CD4-positive, alpha-beta T cell treated with Interleukin-15 for 1 hour (primary cell): ENCODE measurements at regions not wholly inside any gene's neighbourhood (a gene's known extent, or its start where the extent isn't known, plus 50 kb on each side); places are given as distances from the start of the nearest gene placed in this dataset.

Experiments
- DNase-seq: peaks from one replicate; pipeline ENCODE4 v3.0.0-alpha.2; 2020

GRCh38 chr15:69973880-69974279 lies 123.8 kb downstream of the TLE3 start:
- no peak for DNase-seq

DNA sequence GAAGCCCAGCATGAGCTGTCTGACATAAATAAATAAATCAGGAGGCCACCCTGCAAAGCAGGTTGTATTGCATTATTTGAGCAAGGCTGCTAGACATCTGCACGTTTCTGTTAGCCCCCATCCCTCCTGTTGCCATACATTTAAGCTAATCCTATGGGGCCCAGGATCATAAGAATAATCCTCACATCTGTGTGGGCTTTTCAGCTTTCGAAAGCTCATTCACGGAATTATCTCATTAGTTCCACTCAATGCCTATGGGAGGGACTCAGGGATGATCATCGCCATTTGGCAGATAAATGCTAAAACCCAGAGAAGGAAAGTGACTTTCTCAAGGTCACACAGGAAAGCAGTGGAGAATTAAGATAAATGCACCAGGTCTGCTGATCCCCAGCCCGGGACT lies 123.4 kb downstream of the TLE3 start:
- no peak for DNase-seq

GRCh38 chr15:69976366-69976994 lies 121.2 kb downstream of the TLE3 start:
- DNase-seq = no peak

DNA sequence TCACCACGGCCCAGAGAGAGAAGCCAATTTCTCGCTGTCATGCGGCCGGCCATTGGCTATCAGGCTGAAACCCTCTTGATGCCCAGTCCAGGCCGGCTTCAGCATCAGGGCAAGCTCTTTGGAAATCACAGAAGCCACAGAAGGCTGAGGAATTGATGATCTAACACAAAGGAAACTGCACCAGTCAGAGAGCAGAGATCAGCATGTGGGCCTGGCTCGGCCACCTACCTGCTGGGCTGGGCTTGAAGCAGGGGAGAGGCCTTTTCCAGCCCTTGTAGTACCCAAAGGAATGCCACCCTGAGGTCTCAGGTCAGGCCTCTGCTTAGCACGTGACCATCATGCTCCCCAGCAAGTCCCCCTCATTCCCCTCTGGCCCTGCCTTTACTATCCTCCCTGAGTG lies 119.1 kb downstream of the TLE3 start:
- DNase-seq = no peak

GRCh38 chr15:69979262-69979661 lies 118.5 kb downstream of the TLE3 start:
- DNase-seq = no peak

GRCh38 chr15:69979783-69980182 lies 117.9 kb downstream of the TLE3 start:
- peak; percentile 75 for DNase-seq

DNA sequence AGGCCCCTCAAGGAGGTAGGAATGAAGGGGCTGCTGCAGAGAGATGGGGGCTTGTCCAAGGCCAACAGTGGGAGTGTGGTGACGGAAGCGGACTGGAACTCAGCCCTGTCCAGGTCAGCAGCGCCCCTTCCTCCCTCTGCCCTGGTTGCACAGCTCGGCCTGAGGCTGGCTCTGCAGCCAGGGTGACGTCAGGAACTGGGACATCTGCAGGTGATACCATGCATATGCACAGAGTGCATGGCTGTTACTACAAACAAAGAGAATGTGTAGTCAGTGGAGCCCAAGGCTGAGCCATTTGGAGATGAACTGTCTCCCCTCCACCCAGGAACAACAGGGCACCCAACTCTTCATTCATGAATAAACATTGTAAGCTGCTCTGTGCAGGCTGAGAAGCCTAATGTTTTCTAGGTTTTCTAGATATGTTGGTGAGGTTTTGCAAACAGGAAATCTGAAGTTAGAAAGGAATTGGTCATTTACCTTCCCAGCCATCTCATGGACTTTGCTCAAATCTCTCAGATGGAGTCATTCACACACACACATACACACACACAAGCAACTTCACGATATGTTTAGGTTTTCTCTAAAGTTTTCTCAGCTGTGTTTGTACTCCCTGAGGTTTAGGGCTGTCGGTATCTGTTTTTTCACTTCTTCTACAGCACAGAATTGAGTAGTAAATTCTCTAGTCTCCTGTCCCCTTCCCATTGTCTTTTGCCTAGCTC lies 117.2 kb downstream of the TLE3 start:
- no peak for DNase-seq

GRCh38 chr15:69982037-69982436 lies 115.7 kb downstream of the TLE3 start:
- DNase-seq = no peak

GRCh38 chr15:69983696-69984265 lies 113.9 kb downstream of the TLE3 start:
- DNase-seq = no peak

DNA sequence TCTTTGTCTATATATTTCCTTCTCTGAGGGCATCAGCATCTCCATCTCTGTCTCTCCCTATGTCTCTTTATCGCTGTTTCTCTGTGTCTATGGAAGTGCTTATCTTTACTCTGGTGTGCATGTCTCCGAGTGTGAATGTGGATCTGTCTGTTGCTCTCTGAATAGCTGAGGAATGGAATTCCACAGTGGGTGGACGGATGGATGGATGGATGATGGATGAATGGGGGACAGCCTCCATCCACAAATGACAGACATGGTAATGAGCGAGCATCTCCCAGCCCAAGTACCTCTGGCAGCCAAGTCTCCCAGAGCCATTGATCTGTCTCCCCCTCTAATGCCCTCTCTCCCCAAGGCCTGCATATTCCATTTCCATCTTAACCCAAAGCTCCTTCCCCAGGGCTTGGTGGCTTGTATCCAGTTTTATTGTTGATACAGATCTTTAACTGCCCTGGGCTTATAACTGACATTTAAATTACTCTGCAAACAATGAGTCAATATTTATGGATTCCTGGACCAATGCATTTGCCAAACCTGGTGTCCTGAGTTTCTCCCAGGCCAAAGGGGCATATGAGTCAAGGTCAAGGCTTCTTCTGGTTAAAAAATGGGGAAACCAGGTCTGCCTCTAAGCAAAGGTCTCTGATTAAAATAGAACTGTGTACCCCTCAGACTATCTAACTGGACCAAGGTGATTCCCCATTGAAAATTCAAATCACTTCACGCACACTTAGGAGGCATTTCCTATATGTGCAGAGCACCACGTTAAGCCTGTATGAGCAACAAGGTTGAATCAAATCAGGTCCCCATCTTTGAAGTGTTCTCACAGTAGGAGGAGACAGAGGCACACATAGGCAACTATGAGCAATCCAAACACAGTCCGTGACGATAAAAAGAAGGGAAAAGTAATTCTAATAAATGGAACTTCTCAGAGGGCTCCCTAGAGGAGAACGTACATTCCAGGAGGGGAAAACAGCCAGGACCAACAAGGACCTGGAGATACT lies 109.9 kb downstream of the TLE3 start:
- no peak for DNase-seq

DNA sequence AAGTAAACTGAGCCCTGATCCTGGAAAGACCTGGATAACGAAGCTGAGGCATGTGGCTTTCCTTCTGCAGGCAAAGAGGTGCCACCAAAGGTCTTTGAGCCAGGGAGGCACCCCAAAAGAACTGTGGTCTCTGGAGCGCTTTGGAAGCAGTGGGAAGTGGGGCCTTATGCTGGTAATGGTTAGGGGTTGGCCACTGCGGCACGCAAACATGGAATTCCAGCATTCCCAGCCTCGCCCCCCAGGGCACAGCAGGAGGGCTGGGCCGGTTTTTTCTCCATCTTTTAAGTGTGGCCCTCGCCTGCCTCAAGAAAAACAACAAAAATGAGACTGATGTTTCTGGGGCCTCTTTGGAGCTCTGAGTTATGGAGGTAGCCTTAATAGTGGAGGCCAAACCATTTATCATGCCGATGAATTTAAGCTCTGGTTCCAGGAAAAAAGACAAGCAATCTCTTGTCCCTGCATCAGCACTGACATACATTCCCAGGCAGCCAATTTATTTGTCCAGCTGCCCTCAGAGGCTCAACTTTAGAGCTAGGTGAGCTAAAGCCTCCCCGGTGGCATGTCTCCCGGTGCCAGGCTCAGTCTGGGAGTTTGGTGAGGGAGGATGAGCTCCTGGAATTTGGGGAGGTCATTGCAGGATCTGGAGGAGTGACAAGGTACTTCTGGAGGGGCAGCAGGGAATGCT lies 109.0 kb downstream of the TLE3 start:
- DNase-seq = no peak

- no peak for DNase-seq
Observed at GRCh38 chr15:69990566-69991421, 106.9 kb downstream of the TLE3 start.

DNA sequence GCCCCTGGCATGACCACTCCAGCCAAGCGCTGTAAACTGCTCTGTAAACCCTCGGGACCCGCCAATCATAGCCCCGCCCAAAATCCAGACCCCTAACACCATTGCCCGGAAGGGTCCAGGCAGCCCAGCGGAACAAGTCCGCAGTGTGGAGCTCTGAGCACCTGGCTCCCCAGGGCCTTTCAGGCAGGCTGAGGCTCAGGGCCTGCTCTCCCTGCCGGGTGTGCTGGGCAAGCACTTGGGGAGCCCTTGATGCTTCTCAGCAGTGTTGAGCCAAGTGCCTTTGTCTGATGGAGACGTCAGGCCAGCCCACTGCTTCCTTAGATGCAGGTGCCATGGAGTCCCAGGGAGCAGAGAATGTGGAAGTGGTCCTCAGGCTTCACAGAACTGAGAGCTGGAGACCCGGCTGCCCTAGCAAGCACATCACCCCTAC lies 106.2 kb downstream of the TLE3 start:
- no peak for DNase-seq

- no peak for DNase-seq
Observed at GRCh38 chr15:69992348-69992747, 105.4 kb downstream of the TLE3 start.

GRCh38 chr15:69994429-69995205 lies 103.1 kb downstream of the TLE3 start:
- peak; percentile 32 for DNase-seq

DNA sequence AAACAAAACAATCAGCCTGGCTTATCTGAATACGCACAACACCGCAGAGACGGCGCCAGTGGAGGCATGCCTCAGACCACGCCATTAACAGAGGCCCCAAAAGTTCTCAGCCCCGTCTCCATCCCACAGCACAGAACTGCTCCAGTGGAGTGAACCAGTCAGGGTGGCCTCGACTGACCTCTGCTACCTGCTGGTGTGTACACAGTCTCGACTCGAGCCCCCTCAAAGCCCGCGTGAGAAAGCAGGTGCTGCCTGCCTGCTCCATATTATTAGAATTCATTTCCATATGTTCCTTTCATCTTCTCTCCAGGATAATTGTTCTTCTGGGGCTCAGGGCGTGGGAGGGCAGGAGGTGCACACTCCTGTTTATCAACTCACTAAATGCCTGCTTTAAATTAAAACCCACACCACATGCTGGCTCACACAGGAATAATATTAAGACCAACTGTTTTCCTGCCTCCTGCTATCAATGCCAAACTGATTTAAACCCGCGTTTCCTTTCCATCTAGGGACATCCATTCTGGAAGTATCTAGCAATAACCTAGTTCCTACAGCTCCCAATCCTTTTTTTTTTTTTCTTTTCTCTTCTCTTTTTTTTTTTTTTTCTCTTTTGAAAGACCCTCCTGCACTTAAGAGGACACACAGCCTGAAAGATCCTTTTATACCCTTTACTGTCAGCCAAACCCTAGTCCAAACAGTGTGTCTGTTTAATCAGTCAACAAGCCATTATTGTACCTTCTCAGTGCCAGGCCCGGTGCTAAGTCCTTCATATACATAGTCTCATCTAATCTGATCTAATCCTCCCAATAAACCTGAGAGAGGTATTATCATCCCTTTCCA lies 101.2 kb downstream of the TLE3 start:
- no peak for DNase-seq

GRCh38 chr15:69997161-69997485 lies 100.6 kb downstream of the TLE3 start:
- DNase-seq = no peak
